HL-60 (cell line): ENCODE measurements at regions not wholly inside any gene's neighbourhood (a gene's known extent, or its start where the extent isn't known, plus 50 kb on each side); places are given as distances from the start of the nearest gene placed in this dataset.

Experiments
- POLR2AphosphoS5 ChIP-seq: IDR thresholded peaks from 2 replicates; pipeline ENCODE4 v1.6.1; 2012; ENCODE audit warnings: low read depth
- REST ChIP-seq: IDR thresholded peaks from 2 replicates; pipeline ENCODE4 v1.6.1; 2012; ENCODE audit warnings: low read depth; ENCODE audit not compliant: insufficient replicate concordance
- TF ChIP-seq, protein P1 (sequence below): IDR thresholded peaks from one replicate; pipeline ENCODE4 v1.5.1; 2011; ENCODE audit warnings: low read length, control low read depth, inconsistent platforms; ENCODE audit not compliant: insufficient read depth

DNA sequence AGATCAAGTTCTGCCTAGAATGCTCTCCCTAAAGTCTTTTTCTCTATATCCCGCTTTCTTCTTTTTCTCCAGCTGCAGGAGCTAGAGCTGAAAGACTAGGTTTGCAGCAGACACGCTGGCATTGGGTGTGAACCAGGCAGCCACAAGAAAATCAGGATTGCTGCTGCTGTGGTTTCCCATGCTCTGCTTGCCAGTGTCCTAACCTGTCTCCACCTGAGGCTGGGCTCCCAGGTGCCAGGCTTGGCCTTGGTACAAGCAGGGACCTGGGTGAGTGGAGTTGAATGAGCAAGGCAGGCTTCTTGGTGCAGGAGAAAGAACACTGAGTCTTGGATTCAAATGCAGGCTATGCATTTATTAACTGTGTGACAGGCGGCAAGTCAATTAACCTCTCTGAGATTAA is 440.3 kb upstream of the MAF start:
- TF ChIP-seq POLR2AphosphoS5 = no peak
- TF ChIP-seq, protein P1, sequence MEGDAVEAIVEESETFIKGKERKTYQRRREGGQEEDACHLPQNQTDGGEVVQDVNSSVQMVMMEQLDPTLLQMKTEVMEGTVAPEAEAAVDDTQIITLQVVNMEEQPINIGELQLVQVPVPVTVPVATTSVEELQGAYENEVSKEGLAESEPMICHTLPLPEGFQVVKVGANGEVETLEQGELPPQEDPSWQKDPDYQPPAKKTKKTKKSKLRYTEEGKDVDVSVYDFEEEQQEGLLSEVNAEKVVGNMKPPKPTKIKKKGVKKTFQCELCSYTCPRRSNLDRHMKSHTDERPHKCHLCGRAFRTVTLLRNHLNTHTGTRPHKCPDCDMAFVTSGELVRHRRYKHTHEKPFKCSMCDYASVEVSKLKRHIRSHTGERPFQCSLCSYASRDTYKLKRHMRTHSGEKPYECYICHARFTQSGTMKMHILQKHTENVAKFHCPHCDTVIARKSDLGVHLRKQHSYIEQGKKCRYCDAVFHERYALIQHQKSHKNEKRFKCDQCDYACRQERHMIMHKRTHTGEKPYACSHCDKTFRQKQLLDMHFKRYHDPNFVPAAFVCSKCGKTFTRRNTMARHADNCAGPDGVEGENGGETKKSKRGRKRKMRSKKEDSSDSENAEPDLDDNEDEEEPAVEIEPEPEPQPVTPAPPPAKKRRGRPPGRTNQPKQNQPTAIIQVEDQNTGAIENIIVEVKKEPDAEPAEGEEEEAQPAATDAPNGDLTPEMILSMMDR = no peak
- no peak for TF ChIP-seq REST
